GM18511 (cell line): ENCODE measurements at regions not wholly inside any gene's neighbourhood (a gene's known extent, or its start where the extent isn't known, plus 50 kb on each side); places are given as distances from the start of the nearest gene placed in this dataset.
"Not testable (repeated sequence)": the region's sequence is repeated elsewhere in the genome, so short reads cannot be mapped to it uniquely, and the experiment has no call there.

Source experiments
- ATAC-seq: cut with Tn5 transposase; IDR thresholded peaks from one replicate; pipeline ENCODE4 v1.9.1; 2021; ENCODE audit warnings: mild to moderate bottlenecking, moderate library complexity; ENCODE audit not compliant: unreplicated experiment

- ATAC-seq, result no peak
Observed at GRCh38 chr3:107142786-107143575, 234.3 kb upstream of the CCDC54 start.

- ATAC-seq, result no peak
Observed at GRCh38 chr3:107150675-107151074, 226.6 kb upstream of the CCDC54 start.

GRCh38 chr3:107153981-107154380 lies 223.3 kb upstream of the CCDC54 start:
- ATAC-seq, result no peak

- ATAC-seq, result no peak
Observed at GRCh38 chr3:107172411-107172810, 204.8 kb upstream of the CCDC54 start.

GRCh38 chr3:107184375-107184774 lies 192.9 kb upstream of the CCDC54 start:
- ATAC-seq, result no peak

- no peak for ATAC-seq
Observed at GRCh38 chr3:107188262-107188661, 189.0 kb upstream of the CCDC54 start.

- no peak for ATAC-seq
Observed at GRCh38 chr3:107189158-107189791, 188.0 kb upstream of the CCDC54 start.

GRCh38 chr3:107193116-107193515 lies 184.1 kb upstream of the CCDC54 start:
- ATAC-seq, result no peak

- no peak for ATAC-seq
Observed at GRCh38 chr3:107198581-107199181, 178.6 kb upstream of the CCDC54 start.

GRCh38 chr3:107201146-107201545 lies 176.1 kb upstream of the CCDC54 start:
- no peak for ATAC-seq

- ATAC-seq, result not testable (repeated sequence)
Observed at GRCh38 chr3:107202885-107203284, 174.4 kb upstream of the CCDC54 start.

GRCh38 chr3:107204121-107204520 lies 173.1 kb upstream of the CCDC54 start:
- ATAC-seq, result no peak

- ATAC-seq, result no peak
Observed at GRCh38 chr3:107205358-107205757, 171.9 kb upstream of the CCDC54 start.

- ATAC-seq, result peak; percentile 48
Observed at GRCh38 chr3:107206141-107206540, 171.1 kb upstream of the CCDC54 start.

GRCh38 chr3:107206945-107207344 lies 170.3 kb upstream of the CCDC54 start:
- ATAC-seq, result no peak

- no peak for ATAC-seq
Observed at GRCh38 chr3:107208100-107208499, 169.1 kb upstream of the CCDC54 start.

GRCh38 chr3:107208796-107209195 lies 168.4 kb upstream of the CCDC54 start:
- no peak for ATAC-seq

GRCh38 chr3:107209302-107209990 lies 167.8 kb upstream of the CCDC54 start:
- no peak for ATAC-seq

- ATAC-seq, result no peak
Observed at GRCh38 chr3:107211608-107212007, 165.6 kb upstream of the CCDC54 start.

GRCh38 chr3:107212618-107213017 lies 164.6 kb upstream of the CCDC54 start:
- no peak for ATAC-seq

GRCh38 chr3:107213044-107213669 lies 164.1 kb upstream of the CCDC54 start:
- ATAC-seq, result no peak
